Mesendoderm (in vitro differentiated cells): ENCODE measurements at regions not wholly inside any gene's neighbourhood (a gene's known extent, or its start where the extent isn't known, plus 50 kb on each side); places are given as distances from the start of the nearest gene placed in this dataset.
"Not testable (repeated sequence)": the region's sequence is repeated elsewhere in the genome, so short reads cannot be mapped to it uniquely, and the experiment has no call there.

Experiments
- DNase-seq: peaks from one replicate; pipeline ENCODE4 v3.0.0; 2013
- H2AK5ac ChIP-seq: 2 replicates; pipeline ENCODE4 v1.6.1; 2013; ENCODE audit warnings: low read length, inconsistent platforms
- H2BK120ac ChIP-seq: 2 replicates; pipeline ENCODE4 v1.6.1; 2013; ENCODE audit warnings: low read depth, mild to moderate bottlenecking, low read length, moderate library complexity, mixed read lengths
- H2BK15ac ChIP-seq: replicated peaks from 2 replicates; pipeline ENCODE4 v1.6.1; 2013; ENCODE audit warnings: low read depth, mild to moderate bottlenecking, moderate library complexity
- H2BK5ac ChIP-seq: 2 replicates; pipeline ENCODE4 v1.6.1; 2013; ENCODE audit warnings: low read length, inconsistent platforms
- H3K18ac ChIP-seq: 2 replicates; pipeline ENCODE4 v1.6.1; 2013; ENCODE audit warnings: mild to moderate bottlenecking, low read length, mixed read lengths
- H3K23ac ChIP-seq: one replicate; pipeline ENCODE4 v1.6.1; 2013; ENCODE audit warnings: low read length
- H3K27ac ChIP-seq: 2 replicates; pipeline ENCODE4 v1.5.1; 2013; ENCODE audit warnings: low read depth, mild to moderate bottlenecking, inconsistent platforms, low read length, moderate library complexity
- H3K27me3 ChIP-seq: 2 replicates; pipeline ENCODE4 v1.6.1; 2013; ENCODE audit warnings: low read length, control low read depth, mild to moderate bottlenecking, inconsistent platforms; ENCODE audit not compliant: insufficient read depth, poor library complexity
- H3K36me3 ChIP-seq: 2 replicates; pipeline ENCODE4 v1.6.1; 2013; ENCODE audit warnings: low read length, inconsistent platforms; ENCODE audit not compliant: control insufficient read depth, insufficient read depth
- H3K4ac ChIP-seq: one replicate; pipeline ENCODE4 v1.6.1; 2013; ENCODE audit warnings: low read depth, mild to moderate bottlenecking, low read length, moderate library complexity
- H3K4me1 ChIP-seq: 2 replicates; pipeline ENCODE4 v1.6.1; 2013; ENCODE audit warnings: low read depth, low read length, inconsistent platforms; ENCODE audit not compliant: control insufficient read depth
- H3K4me2 ChIP-seq: 2 replicates; pipeline ENCODE4 v1.6.1; 2013; ENCODE audit warnings: low read length
- H3K4me3 ChIP-seq: 2 replicates; pipeline ENCODE4 v1.5.1; 2013; ENCODE audit warnings: mild to moderate bottlenecking, low read length
- H3K56ac ChIP-seq: one replicate; pipeline ENCODE4 v1.6.1; 2013; ENCODE audit warnings: low read length
- H3K79me1 ChIP-seq: 2 replicates; pipeline ENCODE4 v1.6.1; 2013; ENCODE audit warnings: low read length, inconsistent platforms
- H3K79me2 ChIP-seq: 2 replicates; pipeline ENCODE4 v1.6.1; 2013; ENCODE audit warnings: mild to moderate bottlenecking, low read length; ENCODE audit not compliant: control insufficient read depth, insufficient read depth
- H3K9ac ChIP-seq: 2 replicates; pipeline ENCODE4 v1.6.1; 2013; ENCODE audit warnings: low read length, inconsistent platforms
- H4K5ac ChIP-seq: one replicate; pipeline ENCODE4 v1.6.1; 2013; ENCODE audit warnings: low read length
- H4K8ac ChIP-seq: one replicate; pipeline ENCODE4 v1.6.1; 2013; ENCODE audit warnings: low read depth, mild to moderate bottlenecking, control low read depth, low read length, moderate library complexity
- WGBS: extraction: QIAGEN DNeasy Blood & Tissue Kit; methylation state at CpG from one replicate; pipeline ENCODE4 v1.1.7; 2013; ENCODE audit warnings: low lambda C conversion rate, missing lambda C conversion rate; ENCODE audit not compliant: insufficient coverage; ENCODE audit errors: extremely low coverage; 5-methylcytosine and 5-hydroxymethylcytosine counted together

GRCh38 chrX:109902665-109903064, 100.2 kb upstream of the TMEM164 start:
- H3K79me1 ChIP-seq: no peaks in the 10 kb centered on the region
- no peak overlapping the region for H2BK120ac ChIP-seq
- DNase-seq: no peak
- no peak overlapping the region for H2BK15ac ChIP-seq
- no peaks in the 10 kb centered on the region for H3K27me3 ChIP-seq
- H3K4ac ChIP-seq: no peak overlapping the region
- no peak overlapping the region for H2BK5ac ChIP-seq
- H4K5ac ChIP-seq: no peak overlapping the region
- no peak overlapping the region for H3K27ac ChIP-seq
- H4K8ac ChIP-seq: no peak overlapping the region
- H3K23ac ChIP-seq: no peak overlapping the region
- no peak overlapping the region for H3K4me3 ChIP-seq
- no peak overlapping the region for H3K18ac ChIP-seq
- no peaks in the 10 kb centered on the region for H3K36me3 ChIP-seq
- no peak overlapping the region for H3K4me2 ChIP-seq
- H2AK5ac ChIP-seq: no peak overlapping the region
- no peak overlapping the region for H3K9ac ChIP-seq
- no peaks in the 10 kb centered on the region for H3K4me1 ChIP-seq
- no CpG with 5 or more reads among the region's 4 CpGs for WGBS
- H3K79me2 ChIP-seq: no peaks in the 10 kb centered on the region
- no peak overlapping the region for H3K56ac ChIP-seq

- Histone ChIP-seq H3K27me3 (no peaks in the 10 kb centered on the region), H3K36me3 (no peaks in the 10 kb centered on the region), H3K79me2 (no peaks in the 10 kb centered on the region), H2AK5ac (no peak overlapping the region), H4K8ac (no peak overlapping the region), H3K56ac (no peak overlapping the region), H3K23ac (no peak overlapping the region), H4K5ac (no peak overlapping the region), H2BK120ac (no peak overlapping the region), H3K18ac (no peak overlapping the region), H3K79me1 (no peaks in the 10 kb centered on the region), H3K9ac (no peak overlapping the region), H3K4me1 (no peaks in the 10 kb centered on the region), H3K4me3 (no peak overlapping the region), H3K4ac (no peak overlapping the region), H3K4me2 (no peak overlapping the region), H2BK5ac (no peak overlapping the region), H3K27ac (no peak overlapping the region), H2BK15ac (no peak overlapping the region)
- DNase-seq: no peak
- no CpG with 5 or more reads among the region's 1 CpG for whole genome bisulfite sequencing
Measured at GRCh38 chrX:109911046-109911445, 91.9 kb upstream of the TMEM164 start.

GRCh38 chrX:109912993-109913392, 89.9 kb upstream of the TMEM164 start:
- H4K8ac ChIP-seq, H2AK5ac ChIP-seq, H3K27ac ChIP-seq, H3K56ac ChIP-seq, H3K18ac ChIP-seq, H2BK5ac ChIP-seq, H3K79me1 ChIP-seq, H2BK15ac ChIP-seq, H2BK120ac ChIP-seq, H3K36me3 ChIP-seq, H3K4ac ChIP-seq, H3K4me2 ChIP-seq, H3K27me3 ChIP-seq, H3K4me3 ChIP-seq, H3K9ac ChIP-seq, H4K5ac ChIP-seq, H3K79me2 ChIP-seq, H3K23ac ChIP-seq, DNase-seq, H3K4me1 ChIP-seq: not testable (repeated sequence)
- no CpG with 5 or more reads among the region's 2 CpGs for WGBS

GRCh38 chrX:109914114-109914849, 88.6 kb upstream of the TMEM164 start:
- Histone ChIP-seq H2BK120ac (no peak overlapping the region), H3K18ac (no peak overlapping the region), H3K79me1 (no peaks in the 10 kb centered on the region), H3K4me1 (no peaks in the 10 kb centered on the region), H3K4ac (no peak overlapping the region), H3K27ac (no peak overlapping the region), H3K4me3 (no peak overlapping the region), H2BK15ac (no peak overlapping the region), H3K27me3 (no peaks in the 10 kb centered on the region), H3K56ac (no peak overlapping the region), H3K9ac (no peak overlapping the region), H3K4me2 (no peak overlapping the region), H4K5ac (no peak overlapping the region), H2BK5ac (no peak overlapping the region), H4K8ac (no peak overlapping the region), H2AK5ac (no peak overlapping the region), H3K36me3 (no peaks in the 10 kb centered on the region), H3K23ac (no peak overlapping the region), H3K79me2 (no peaks in the 10 kb centered on the region)
- DNase-seq: no peak
- no CpG with 5 or more reads among the region's 8 CpGs for WGBS

GRCh38 chrX:109918753-109919152, 84.2 kb upstream of the TMEM164 start:
- Histone ChIP-seq H3K9ac (no peak overlapping the region), H3K56ac (no peak overlapping the region), H3K18ac (no peak overlapping the region), H4K5ac (no peak overlapping the region), H2BK15ac (no peak overlapping the region), H3K4ac (no peak overlapping the region), H3K4me3 (no peak overlapping the region), H3K27ac (no peak overlapping the region), H3K79me1 (no peaks in the 10 kb centered on the region), H3K23ac (no peak overlapping the region), H2BK5ac (no peak overlapping the region), H3K27me3 (no peaks in the 10 kb centered on the region), H4K8ac (no peak overlapping the region), H2BK120ac (no peak overlapping the region), H2AK5ac (no peak overlapping the region), H3K36me3 (no peaks in the 10 kb centered on the region), H3K4me2 (no peak overlapping the region), H3K79me2 (no peaks in the 10 kb centered on the region), H3K4me1 (no peaks in the 10 kb centered on the region)
- no CpG with 5 or more reads among the region's 1 CpG for WGBS
- no peak for DNase-seq

- no peak overlapping the region for H3K56ac ChIP-seq
- H3K4me3 ChIP-seq: no peak overlapping the region
- H4K8ac ChIP-seq: no peak overlapping the region
- no peak overlapping the region for H3K4me2 ChIP-seq
- H3K79me1 ChIP-seq: no peaks in the 10 kb centered on the region
- H2BK5ac ChIP-seq: no peak overlapping the region
- H2BK120ac ChIP-seq: no peak overlapping the region
- no peak overlapping the region for H3K9ac ChIP-seq
- no peaks in the 10 kb centered on the region for H3K36me3 ChIP-seq
- no peak overlapping the region for H2AK5ac ChIP-seq
- no peak overlapping the region for H2BK15ac ChIP-seq
- no peaks in the 10 kb centered on the region for H3K27me3 ChIP-seq
- no peak overlapping the region for H3K23ac ChIP-seq
- H3K18ac ChIP-seq: no peak overlapping the region
- no peak overlapping the region for H3K4ac ChIP-seq
- H3K4me1 ChIP-seq: no peaks in the 10 kb centered on the region
- no CpG with 5 or more reads among the region's 4 CpGs for WGBS
- no peaks in the 10 kb centered on the region for H3K79me2 ChIP-seq
- H4K5ac ChIP-seq: no peak overlapping the region
- DNase-seq: no peak
- no peak overlapping the region for H3K27ac ChIP-seq
Measured at GRCh38 chrX:109920325-109920724, 82.6 kb upstream of the TMEM164 start.
